AG04450 (cell line): ENCODE measurements at regions not wholly inside any gene's neighbourhood (a gene's known extent, or its start where the extent isn't known, plus 50 kb on each side); places are given as distances from the start of the nearest gene placed in this dataset.

Experiments used
- CTCF ChIA-PET: fragments of 300-600, 350-600 bp; formaldehyde crosslinking; extraction: SDS; loops from one replicate; lab custom pipeline; 2022; ENCODE audit warnings: antibody characterized with exemption, inconsistent platforms; lab: Charles Lee
- POLR2A ChIA-PET: fragments of 350-600 bp; formaldehyde crosslinking; extraction: SDS; loops from one replicate; lab custom pipeline; 2021; ENCODE audit warnings: antibody characterized with exemption, inconsistent platforms; lab: Yijun Ruan, JAX
- DNase-seq: peaks from one replicate; pipeline ENCODE4 v3.0.0-alpha.2; 2011; ENCODE audit warnings: low read depth, low spot score
- H3K27ac ChIP-seq: one replicate; pipeline ENCODE4 v1.5.1; 2012; ENCODE audit warnings: low read depth, low read length, control low read depth
- H3K27me3 ChIP-seq: one replicate; pipeline ENCODE4 v1.6.0; 2012; ENCODE audit warnings: low read length; ENCODE audit not compliant: control insufficient read depth, insufficient read depth
- H3K4me3 ChIP-seq: 2 replicates; pipeline ENCODE4 v1.5.1; 2011; ENCODE audit warnings: mild to moderate bottlenecking, low read depth, low read length, control low read depth
- H3K9me3 ChIP-seq: 2 replicates; pipeline ENCODE4 v1.5.1; 2012; ENCODE audit warnings: low read length; ENCODE audit not compliant: control insufficient read depth, insufficient read depth
- TF ChIP-seq, protein P1 (sequence below): IDR thresholded peaks from 2 replicates; pipeline ENCODE4 v1.5.1; 2011; ENCODE audit warnings: low read depth, low read length, control low read depth, inconsistent platforms

DNA sequence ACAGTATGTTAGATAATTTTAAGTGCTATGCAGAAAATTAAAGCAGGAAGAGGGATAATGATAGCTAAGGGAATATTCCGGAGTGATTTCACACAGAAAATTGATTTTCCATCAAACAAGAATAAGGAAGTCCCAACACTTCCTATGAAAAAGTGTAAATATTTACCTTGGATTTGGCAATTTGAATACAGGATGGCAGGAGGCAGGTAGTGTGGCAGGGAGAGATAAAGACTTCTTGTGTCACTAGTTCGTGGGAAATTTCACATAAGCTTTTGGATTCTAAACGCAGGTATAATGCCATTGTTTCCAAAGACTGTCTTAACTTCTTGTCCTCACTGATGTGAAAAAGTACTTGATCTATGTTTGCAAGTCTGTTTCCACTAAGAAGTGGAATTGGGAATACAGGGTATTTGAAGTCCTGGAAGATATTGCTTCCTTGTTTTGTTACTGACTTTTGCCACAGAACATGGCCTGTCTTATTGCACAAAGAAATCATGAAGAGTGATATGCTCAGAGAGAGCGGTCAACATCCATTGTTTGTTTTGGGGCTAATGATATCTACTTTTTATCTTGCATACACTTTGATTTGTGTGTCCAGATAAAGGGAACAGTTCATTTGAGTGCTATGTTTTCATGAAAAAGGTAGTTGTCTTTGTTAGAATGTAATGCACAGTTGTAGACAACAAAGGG, 1216.1 kb upstream of the FAM98A start:
- Histone ChIP-seq H3K27ac (no peak overlapping the region), H3K9me3 (peaks cover 3% of the 10 kb centered on the region; the same call in 1 of the 2 replicates), H3K4me3 (no peak overlapping the region), H3K27me3 (no peaks in the 10 kb centered on the region)
- CTCF ChIA-PET, result no interaction called here
- POLR2A ChIA-PET, result no interaction called here
- DNase-seq, result no peak
- TF ChIP-seq, protein P1, sequence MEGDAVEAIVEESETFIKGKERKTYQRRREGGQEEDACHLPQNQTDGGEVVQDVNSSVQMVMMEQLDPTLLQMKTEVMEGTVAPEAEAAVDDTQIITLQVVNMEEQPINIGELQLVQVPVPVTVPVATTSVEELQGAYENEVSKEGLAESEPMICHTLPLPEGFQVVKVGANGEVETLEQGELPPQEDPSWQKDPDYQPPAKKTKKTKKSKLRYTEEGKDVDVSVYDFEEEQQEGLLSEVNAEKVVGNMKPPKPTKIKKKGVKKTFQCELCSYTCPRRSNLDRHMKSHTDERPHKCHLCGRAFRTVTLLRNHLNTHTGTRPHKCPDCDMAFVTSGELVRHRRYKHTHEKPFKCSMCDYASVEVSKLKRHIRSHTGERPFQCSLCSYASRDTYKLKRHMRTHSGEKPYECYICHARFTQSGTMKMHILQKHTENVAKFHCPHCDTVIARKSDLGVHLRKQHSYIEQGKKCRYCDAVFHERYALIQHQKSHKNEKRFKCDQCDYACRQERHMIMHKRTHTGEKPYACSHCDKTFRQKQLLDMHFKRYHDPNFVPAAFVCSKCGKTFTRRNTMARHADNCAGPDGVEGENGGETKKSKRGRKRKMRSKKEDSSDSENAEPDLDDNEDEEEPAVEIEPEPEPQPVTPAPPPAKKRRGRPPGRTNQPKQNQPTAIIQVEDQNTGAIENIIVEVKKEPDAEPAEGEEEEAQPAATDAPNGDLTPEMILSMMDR, result no peak

DNA sequence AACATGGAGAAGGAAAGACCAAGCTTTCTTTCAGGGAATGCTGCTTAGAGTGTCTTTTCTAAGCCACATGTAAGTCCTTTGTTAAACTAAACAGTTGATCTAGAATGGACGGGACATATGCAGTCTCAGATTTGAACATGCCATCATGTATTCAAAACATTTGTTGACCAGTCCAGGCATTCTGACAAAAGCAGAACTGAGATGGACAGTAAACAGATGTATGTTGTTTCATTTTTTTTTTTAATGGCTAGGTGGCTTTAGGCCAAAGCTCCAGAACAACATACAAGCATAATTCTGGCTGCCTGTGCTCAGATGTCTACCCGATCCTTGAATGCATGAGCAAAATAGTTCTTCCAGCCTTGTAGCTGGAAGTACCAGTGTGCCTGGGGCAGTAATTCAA, 1211.4 kb upstream of the FAM98A start:
- CTCF ChIA-PET, result no interaction called here
- DNase-seq, result no peak
- TF ChIP-seq, protein P1, result no peak
- no peaks in the 10 kb centered on the region for H3K27me3 ChIP-seq
- H3K9me3 ChIP-seq, result peaks cover 6% of the 10 kb centered on the region
- POLR2A ChIA-PET, result no interaction called here
- no peak overlapping the region for H3K27ac ChIP-seq
- H3K4me3 ChIP-seq, result no peak overlapping the region

DNA sequence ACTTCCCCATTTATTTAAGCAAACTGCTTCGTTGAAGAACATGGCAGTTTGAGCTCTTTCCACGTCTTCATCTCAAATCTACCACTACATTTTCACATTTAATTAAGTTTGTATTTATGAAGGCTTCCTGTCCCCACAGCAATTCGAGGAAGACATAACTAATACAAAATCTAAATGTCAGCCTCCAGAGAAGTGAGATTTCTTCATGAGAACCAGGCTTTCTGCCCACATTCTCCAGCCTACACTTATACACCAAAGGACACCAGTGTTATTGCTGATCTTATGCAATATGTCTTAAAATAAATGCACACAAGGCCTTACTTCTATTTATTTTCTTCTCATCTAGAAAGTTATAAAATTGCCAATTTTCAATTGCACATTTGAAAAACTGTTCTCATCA, 1209.3 kb upstream of the FAM98A start:
- ChIA-PET CTCF (no interaction called here), POLR2A (no interaction called here)
- TF ChIP-seq, protein P1, result no peak
- no peak overlapping the region for H3K27ac ChIP-seq
- no peak overlapping the region for H3K4me3 ChIP-seq
- H3K9me3 ChIP-seq, result peaks cover 11% of the 10 kb centered on the region
- no peaks in the 10 kb centered on the region for H3K27me3 ChIP-seq
- no peak for DNase-seq

DNA sequence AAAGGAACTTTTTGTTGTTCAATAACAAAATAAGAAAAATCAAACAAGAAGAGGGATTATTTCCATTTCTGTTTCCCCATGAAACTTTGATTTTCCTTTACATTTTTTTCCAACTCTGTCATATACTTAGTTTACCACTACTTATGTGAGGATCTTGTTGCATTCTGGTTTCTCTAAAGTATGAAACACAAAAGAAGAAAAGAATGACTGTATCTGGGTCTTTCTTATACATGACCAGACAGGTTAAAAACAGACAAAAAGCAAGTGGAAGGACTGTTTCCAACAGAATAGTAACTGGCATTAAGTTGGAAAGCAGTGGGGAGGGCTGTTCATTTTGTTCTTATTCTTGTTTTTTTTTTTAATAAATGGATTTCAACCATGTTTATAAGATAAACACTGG, 1207.8 kb upstream of the FAM98A start:
- H3K27ac ChIP-seq, result no peak overlapping the region
- H3K27me3 ChIP-seq, result no peaks in the 10 kb centered on the region
- ChIA-PET CTCF (no interaction called here), POLR2A (no interaction called here)
- TF ChIP-seq, protein P1, result no peak
- DNase-seq, result no peak
- peaks cover 13% of the 10 kb centered on the region; the same call in 1 of the 2 replicates for H3K9me3 ChIP-seq
- no peak overlapping the region for H3K4me3 ChIP-seq

DNA sequence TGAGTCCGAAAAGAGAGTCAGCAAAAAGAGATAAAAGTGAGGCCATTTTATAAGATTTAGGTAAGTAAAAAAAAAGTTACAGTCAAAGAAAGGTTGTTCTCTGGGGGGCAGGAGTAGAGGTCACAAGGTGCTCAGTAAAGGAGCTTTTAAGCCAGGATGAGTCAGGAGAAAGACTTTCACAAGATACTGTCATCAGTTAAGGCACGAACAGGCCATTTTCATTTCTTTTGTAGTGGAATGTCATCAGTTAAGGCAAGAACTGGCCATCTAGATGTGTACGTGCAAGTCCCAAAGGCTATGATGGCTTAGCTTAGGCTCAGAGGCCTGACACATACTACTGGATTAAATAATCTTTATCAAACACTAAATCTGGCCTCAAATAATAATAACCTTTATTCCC, 1207.3 kb upstream of the FAM98A start:
- no peak overlapping the region for H3K4me3 ChIP-seq
- no peak for DNase-seq
- H3K27ac ChIP-seq, result no peak overlapping the region
- ChIA-PET POLR2A (no interaction called here), CTCF (no interaction called here)
- H3K27me3 ChIP-seq, result no peaks in the 10 kb centered on the region
- peaks cover 13% of the 10 kb centered on the region; the same call in 1 of the 2 replicates for H3K9me3 ChIP-seq
- TF ChIP-seq, protein P1, result no peak
